T-helper 1 cell treated with Interleukin-12 subunit alpha and Interleukin-12 subunit beta and Interleukin-4 antibody, amounts not matched to agents 30 μg/mL and 1 μg/mL, for 36 hours (primary cell): ENCODE measurements at regions not wholly inside any gene's neighbourhood (a gene's known extent, or its start where the extent isn't known, plus 50 kb on each side); places are given as distances from the start of the nearest gene placed in this dataset.
"Not testable (repeated sequence)": the region's sequence is repeated elsewhere in the genome, so short reads cannot be mapped to it uniquely, and the experiment has no call there.

Source experiments
- H3K27ac Mint-ChIP-seq: one replicate; pipeline ENCODE4 v1.8.0; 2021; ENCODE audit warnings: mild to moderate bottlenecking, mixed read lengths
- H3K27me3 Mint-ChIP-seq: one replicate; pipeline ENCODE4 v1.8.0; 2021; ENCODE audit warnings: low read depth, mixed read lengths
- H3K36me3 Mint-ChIP-seq: one replicate; pipeline ENCODE4 v1.8.0; 2021; ENCODE audit warnings: low read depth, mixed read lengths
- H3K4me1 Mint-ChIP-seq: one replicate; pipeline ENCODE4 v1.8.0; 2021; ENCODE audit warnings: low read depth, mixed read lengths
- H3K4me3 Mint-ChIP-seq: one replicate; pipeline ENCODE4 v1.8.0; 2021; ENCODE audit warnings: mild to moderate bottlenecking, moderate library complexity, mixed read lengths
- H3K9me3 Mint-ChIP-seq: one replicate; pipeline ENCODE4 v1.8.0; 2021; ENCODE audit warnings: mixed read lengths

DNA sequence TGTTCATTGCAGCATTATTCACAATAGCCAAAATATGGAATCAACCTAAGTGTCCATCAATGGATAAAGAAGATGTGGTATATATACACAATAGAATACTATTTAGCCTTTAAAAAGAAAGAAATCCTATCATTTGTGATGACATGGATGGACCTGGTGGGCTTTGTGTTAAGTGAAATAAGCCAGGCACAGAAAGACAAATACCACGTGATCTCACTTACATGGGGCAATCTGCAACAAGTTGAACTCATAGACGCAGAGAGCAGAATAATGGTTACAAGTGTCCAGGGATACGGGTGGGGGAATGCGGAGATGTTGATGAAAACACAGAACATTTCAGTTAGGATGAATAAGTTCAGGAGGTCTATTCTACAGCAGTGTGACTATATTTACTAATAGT lies 66.4 kb upstream of the ALDH1B1 start:
- H3K4me3 Mint-ChIP-seq: no peak overlapping the region
- H3K27ac Mint-ChIP-seq: no peak overlapping the region
- H3K27me3 Mint-ChIP-seq: no peaks in the 10 kb centered on the region
- H3K9me3 Mint-ChIP-seq: no peaks in the 10 kb centered on the region
- no peaks in the 10 kb centered on the region for H3K4me1 Mint-ChIP-seq
- H3K36me3 Mint-ChIP-seq: no peaks in the 10 kb centered on the region

- H3K36me3 Mint-ChIP-seq, H3K4me3 Mint-ChIP-seq, H3K27me3 Mint-ChIP-seq, H3K9me3 Mint-ChIP-seq, H3K27ac Mint-ChIP-seq, H3K4me1 Mint-ChIP-seq: not testable (repeated sequence)
These were observed 68.3 kb upstream of the ALDH1B1 start for GRCh38 chr9:38324213-38324612.

DNA sequence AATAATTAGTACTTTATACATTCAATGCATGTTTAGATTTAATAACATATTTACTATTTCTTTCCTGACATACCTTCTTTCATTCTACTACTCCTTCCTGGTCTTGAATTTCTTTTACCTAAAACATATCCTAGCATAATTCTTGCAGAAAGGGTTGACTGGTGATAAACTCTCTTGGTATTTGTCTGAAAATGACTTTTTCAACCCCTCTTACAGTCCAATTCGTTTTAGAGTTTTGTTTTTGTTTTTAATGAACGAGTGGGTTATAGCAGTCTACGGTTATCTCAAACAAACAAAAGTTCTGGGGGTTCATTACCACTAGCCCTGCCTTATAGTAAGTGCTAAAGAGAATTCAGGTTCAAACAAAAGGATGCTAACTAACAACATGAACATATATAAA lies 69.6 kb upstream of the ALDH1B1 start:
- H3K4me1 Mint-ChIP-seq: peaks cover 6% of the 10 kb centered on the region
- H3K36me3 Mint-ChIP-seq: no peaks in the 10 kb centered on the region
- H3K4me3 Mint-ChIP-seq: no peak overlapping the region
- no peaks in the 10 kb centered on the region for H3K27me3 Mint-ChIP-seq
- H3K9me3 Mint-ChIP-seq: no peaks in the 10 kb centered on the region
- H3K27ac Mint-ChIP-seq: no peak overlapping the region

DNA sequence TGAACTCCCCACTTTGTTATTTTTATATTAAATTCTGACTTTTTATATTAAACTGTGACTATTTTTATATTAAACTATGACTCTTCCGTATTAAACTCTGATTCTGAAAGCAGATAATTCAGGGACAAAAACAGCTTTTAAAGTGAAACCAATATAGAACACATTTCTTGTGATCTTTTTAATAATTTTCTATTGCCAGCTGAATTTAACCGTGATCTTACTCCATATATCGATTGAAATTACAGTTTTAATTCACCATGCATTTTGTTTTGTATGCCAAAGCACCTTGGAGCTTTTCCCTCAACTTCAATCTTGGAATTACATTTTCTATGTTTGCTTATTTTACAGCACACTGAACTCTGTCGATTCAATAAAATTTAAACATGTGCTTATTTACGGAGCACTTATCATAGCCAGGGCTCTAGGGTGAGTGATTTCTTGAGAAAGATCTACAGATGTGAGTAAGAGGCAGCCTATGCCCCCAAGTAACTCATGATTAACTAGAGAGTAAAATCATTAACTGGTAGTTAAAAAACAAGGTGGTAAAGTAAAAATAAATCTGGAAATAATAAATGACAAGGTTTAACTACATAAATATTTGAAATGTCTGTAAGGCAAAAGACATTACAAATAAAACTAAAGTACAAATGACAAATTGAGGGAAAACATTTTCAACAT lies 72.9 kb upstream of the ALDH1B1 start:
- H3K36me3 Mint-ChIP-seq: no peaks in the 10 kb centered on the region
- H3K27me3 Mint-ChIP-seq: no peaks in the 10 kb centered on the region
- H3K9me3 Mint-ChIP-seq: no peaks in the 10 kb centered on the region
- no peak overlapping the region for H3K4me3 Mint-ChIP-seq
- H3K4me1 Mint-ChIP-seq: peaks cover 6% of the 10 kb centered on the region
- no peak overlapping the region for H3K27ac Mint-ChIP-seq

DNA sequence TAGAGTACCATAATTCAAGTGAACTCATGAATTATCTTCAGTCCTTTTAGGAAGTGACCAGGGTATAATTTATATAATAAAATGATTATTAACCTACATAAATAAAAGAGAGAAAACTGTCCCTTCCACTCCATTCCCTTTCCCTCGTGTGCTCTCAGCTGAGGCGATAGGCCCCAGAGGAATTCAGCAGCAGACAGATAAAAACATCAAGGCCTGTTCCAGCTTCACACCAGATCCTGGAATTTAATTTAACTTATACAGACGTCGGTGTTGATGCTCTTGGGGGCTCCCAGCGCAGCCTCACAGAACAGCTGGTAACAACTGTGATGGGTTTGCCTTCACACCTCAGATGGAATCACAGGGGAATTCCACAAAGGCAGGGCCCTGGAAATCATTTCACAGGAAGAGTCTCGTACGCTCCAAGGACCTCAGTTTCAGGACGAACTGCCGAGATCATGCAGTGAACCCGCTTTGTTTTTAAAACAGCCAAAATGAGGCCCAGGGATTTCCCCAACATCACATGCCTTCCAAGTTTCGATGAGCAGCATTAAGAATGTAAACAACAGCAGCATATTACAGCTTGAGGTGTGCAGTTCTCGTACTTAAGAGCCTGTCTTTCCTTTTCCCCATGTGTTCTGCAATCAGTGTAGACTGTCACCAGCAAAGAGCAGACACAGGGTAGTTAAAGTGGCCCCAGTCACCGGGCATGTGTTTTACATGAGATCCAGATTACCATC lies 73.6 kb upstream of the ALDH1B1 start:
- Mint-ChIP-seq H3K27me3 (no peaks in the 10 kb centered on the region), H3K4me3 (no peak overlapping the region), H3K4me1 (peaks cover 6% of the 10 kb centered on the region), H3K27ac (no peak overlapping the region), H3K36me3 (no peaks in the 10 kb centered on the region), H3K9me3 (no peaks in the 10 kb centered on the region)

- no peak overlapping the region for H3K27ac Mint-ChIP-seq
- H3K4me3 Mint-ChIP-seq: no peak overlapping the region
These were observed 76.2 kb upstream of the ALDH1B1 start for GRCh38 chr9:38316166-38316780.

GRCh38 chr9:38315085-38315595 lies 77.4 kb upstream of the ALDH1B1 start:
- Mint-ChIP-seq H3K36me3 (no peaks in the 10 kb centered on the region), H3K27me3 (no peaks in the 10 kb centered on the region), H3K4me1 (peaks cover 6% of the 10 kb centered on the region), H3K27ac (no peak overlapping the region), H3K4me3 (no peak overlapping the region), H3K9me3 (no peaks in the 10 kb centered on the region)

More at GRCh38 chr9:38316166-38316780, 76.2 kb upstream of the ALDH1B1 start:
- Mint-ChIP-seq H3K27me3 (no peaks in the 10 kb centered on the region), H3K9me3 (no peaks in the 10 kb centered on the region), H3K4me1 (peaks cover 6% of the 10 kb centered on the region), H3K36me3 (no peaks in the 10 kb centered on the region)

DNA sequence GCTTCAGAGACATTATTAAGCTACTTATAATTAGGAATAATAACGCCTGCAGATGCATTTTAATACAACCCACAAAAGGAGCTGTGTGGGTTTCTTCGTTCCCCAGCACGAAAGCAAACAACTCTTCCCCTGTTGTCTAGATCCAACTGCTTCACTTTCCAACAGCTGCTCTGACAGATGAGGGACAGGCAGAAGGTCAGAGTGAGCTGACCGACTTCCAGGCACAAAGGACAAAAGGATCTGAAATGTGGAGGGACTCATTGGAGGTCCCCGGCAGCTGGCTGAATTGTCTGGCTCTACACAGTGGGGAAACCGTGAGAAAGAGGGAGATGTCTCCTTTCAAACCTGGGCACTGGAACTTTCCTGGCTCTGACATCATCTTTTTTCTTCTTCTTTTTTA lies 79.1 kb upstream of the ALDH1B1 start:
- Mint-ChIP-seq H3K4me1 (peaks cover under 1% of the 10 kb centered on the region), H3K27me3 (no peaks in the 10 kb centered on the region), H3K4me3 (no peak overlapping the region), H3K36me3 (no peaks in the 10 kb centered on the region), H3K9me3 (no peaks in the 10 kb centered on the region), H3K27ac (no peak overlapping the region)

- H3K36me3 Mint-ChIP-seq: no peaks in the 10 kb centered on the region
- no peak overlapping the region for H3K4me3 Mint-ChIP-seq
- H3K4me1 Mint-ChIP-seq: no peaks in the 10 kb centered on the region
- H3K9me3 Mint-ChIP-seq: no peaks in the 10 kb centered on the region
- no peak overlapping the region for H3K27ac Mint-ChIP-seq
- no peaks in the 10 kb centered on the region for H3K27me3 Mint-ChIP-seq
These were observed 80.1 kb upstream of the ALDH1B1 start for GRCh38 chr9:38312406-38312805.

- Mint-ChIP-seq H3K9me3 (no peaks in the 10 kb centered on the region), H3K27ac (no peak overlapping the region), H3K27me3 (no peaks in the 10 kb centered on the region), H3K36me3 (no peaks in the 10 kb centered on the region), H3K4me3 (no peak overlapping the region), H3K4me1 (no peaks in the 10 kb centered on the region)
These were observed 80.9 kb upstream of the ALDH1B1 start for GRCh38 chr9:38311382-38312270.

DNA sequence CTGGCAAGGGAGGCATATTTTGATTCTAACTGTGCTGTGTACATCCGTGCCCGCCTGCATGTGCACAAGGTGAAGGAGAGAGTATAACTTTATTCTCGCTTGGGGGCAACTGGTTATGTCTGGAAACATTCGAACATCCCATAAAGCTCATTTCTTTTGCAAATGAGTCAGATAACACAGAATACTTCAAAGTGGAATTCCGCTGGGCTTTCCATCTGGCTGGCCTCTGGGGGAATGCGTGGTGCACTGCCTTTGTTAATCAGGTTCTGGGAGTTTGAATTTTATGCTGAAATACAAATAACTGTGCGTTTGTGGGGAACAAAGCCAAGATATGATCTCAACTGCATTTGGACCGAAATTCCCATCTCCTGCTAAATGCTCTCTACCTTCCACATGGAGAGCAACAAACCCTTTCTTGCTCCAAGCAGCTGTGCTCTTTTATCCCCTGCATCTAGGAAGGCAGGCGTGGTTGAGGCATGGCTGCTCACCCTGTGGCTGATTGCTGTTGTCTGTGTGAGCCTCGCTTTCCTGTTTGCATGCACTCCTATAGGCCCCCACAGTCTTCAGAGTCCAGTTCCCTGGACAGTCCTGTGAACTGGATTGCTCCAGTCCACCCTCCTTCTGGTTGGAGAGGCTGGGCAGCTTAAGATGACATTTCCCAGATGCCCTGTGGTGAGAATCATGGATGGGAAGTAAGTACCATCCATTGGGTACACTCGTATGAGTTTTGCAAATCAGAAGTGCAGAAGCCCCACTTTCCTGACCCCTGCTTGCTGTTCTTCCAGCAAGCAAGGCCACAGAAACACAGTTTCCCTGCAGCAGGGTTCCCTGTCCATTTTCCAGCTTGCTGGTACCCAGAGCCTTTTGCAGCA lies 82.9 kb upstream of the ALDH1B1 start:
- Mint-ChIP-seq H3K9me3 (no peaks in the 10 kb centered on the region), H3K4me3 (no peak overlapping the region), H3K4me1 (no peaks in the 10 kb centered on the region)

DNA sequence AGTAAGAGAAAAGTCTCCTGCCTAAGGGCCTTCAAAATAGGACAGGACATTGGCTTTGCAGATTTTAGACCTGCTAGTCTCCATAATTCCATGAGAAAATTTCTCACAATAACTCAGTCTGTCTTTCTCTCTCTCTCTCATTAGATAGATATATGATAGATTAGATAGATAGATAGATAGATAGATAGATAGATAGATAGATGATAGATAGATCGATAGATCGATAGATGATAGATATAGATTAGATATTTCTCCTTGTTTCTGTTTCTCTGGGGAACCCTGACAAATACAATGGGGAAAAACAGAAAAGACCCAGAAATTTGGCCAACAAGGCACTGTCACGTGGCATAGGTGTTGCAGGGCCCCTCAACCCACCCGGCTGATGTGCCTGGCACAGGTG lies 84.4 kb upstream of the ALDH1B1 start:
- no peaks in the 10 kb centered on the region for H3K27me3 Mint-ChIP-seq
- no peak overlapping the region for H3K4me3 Mint-ChIP-seq
- no peaks in the 10 kb centered on the region for H3K4me1 Mint-ChIP-seq
- no peaks in the 10 kb centered on the region for H3K36me3 Mint-ChIP-seq
- no peak overlapping the region for H3K27ac Mint-ChIP-seq
- H3K9me3 Mint-ChIP-seq: no peaks in the 10 kb centered on the region

More for the DNA sequence above, 82.9 kb upstream of the ALDH1B1 start:
- H3K36me3 Mint-ChIP-seq: no peaks in the 10 kb centered on the region
- no peak overlapping the region for H3K27ac Mint-ChIP-seq
- no peaks in the 10 kb centered on the region for H3K27me3 Mint-ChIP-seq

GRCh38 chr9:38306899-38307298 lies 85.6 kb upstream of the ALDH1B1 start:
- no peaks in the 10 kb centered on the region for H3K9me3 Mint-ChIP-seq
- no peaks in the 10 kb centered on the region for H3K27me3 Mint-ChIP-seq
- no peaks in the 10 kb centered on the region for H3K36me3 Mint-ChIP-seq
- no peak overlapping the region for H3K27ac Mint-ChIP-seq
- no peak overlapping the region for H3K4me3 Mint-ChIP-seq
- no peaks in the 10 kb centered on the region for H3K4me1 Mint-ChIP-seq
